A673 (cell line): ENCODE measurements at regions not wholly inside any gene's neighbourhood (a gene's known extent, or its start where the extent isn't known, plus 50 kb on each side); places are given as distances from the start of the nearest gene placed in this dataset.

ENCODE experiments used
- BruUV-seq: library from RNA; stranded (reverse); fragments of 400-500 nt; replicated peaks from 2 replicates; lab custom pipeline; 2021; lab: Mats Ljungman, UMichigan
- CTCF ChIA-PET: fragments of 300-600 bp; sonication (Branson Sonifier 250); formaldehyde crosslinking; loops from one replicate; lab custom pipeline; 2022; ENCODE audit warnings: antibody characterized with exemption; lab: Charles Lee
- POLR2A ChIA-PET: fragments of 300-600 bp; sonication (Branson Sonifier 250); formaldehyde crosslinking; loops from one replicate; lab custom pipeline; 2022; ENCODE audit warnings: antibody characterized with exemption; ENCODE audit not compliant: low non-redundant PET; lab: Charles Lee
- DNase-seq: peaks from one replicate; pipeline ENCODE4 v3.0.0-alpha.2; 2015; ENCODE audit warnings: low spot score
- H3K27ac ChIP-seq: fragments of 200-600 bp; sonication (generic); 2 replicates; pipeline ENCODE4 v1.5.1; 2016; ENCODE audit warnings: mixed run types, low read depth, mild to moderate bottlenecking, mixed read lengths, antibody characterized with exemption, low read length; ENCODE audit not compliant: poor library complexity, severe bottlenecking
- H3K27me3 ChIP-seq: fragments of 200-600 bp; sonication (generic); replicated peaks from 2 replicates; pipeline ENCODE4 v1.6.1; 2017; ENCODE audit warnings: mixed run types, low read depth, mild to moderate bottlenecking, mixed read lengths, antibody characterized with exemption, low read length; ENCODE audit not compliant: insufficient read depth, poor library complexity
- H3K36me3 ChIP-seq: fragments of 200-600 bp; sonication (generic); 2 replicates; pipeline ENCODE4 v1.6.1; 2016; ENCODE audit warnings: mixed run types, mild to moderate bottlenecking, mixed read lengths, antibody characterized with exemption, low read length; ENCODE audit not compliant: insufficient read depth, poor library complexity, severe bottlenecking
- H3K4me1 ChIP-seq: fragments of 200-600 bp; sonication (generic); 2 replicates; pipeline ENCODE4 v1.6.1; 2017; ENCODE audit warnings: mixed run types, mild to moderate bottlenecking, mixed read lengths, antibody characterized with exemption, low read length; ENCODE audit not compliant: insufficient read depth, poor library complexity, severe bottlenecking
- H3K4me3 ChIP-seq: fragments of 200-600 bp; sonication (generic); 2 replicates; pipeline ENCODE4 v1.5.1; 2016; ENCODE audit warnings: low read depth, mixed run types, mild to moderate bottlenecking, mixed read lengths, low read length; ENCODE audit not compliant: poor library complexity, severe bottlenecking
- H3K9me3 ChIP-seq: fragments of 200-600 bp; sonication (generic); 2 replicates; pipeline ENCODE4 v1.6.1; 2016; ENCODE audit warnings: mixed run types, low read depth, mild to moderate bottlenecking, mixed read lengths, antibody characterized with exemption, low read length; ENCODE audit not compliant: poor library complexity, severe bottlenecking
- CTCF ChIP-seq: fragments of 300-800, 200-600 bp; sonication (generic); conservative IDR thresholded peaks from 2 replicates; pipeline ENCODE4 v1.5.1; 2017; ENCODE audit warnings: low read depth, mild to moderate bottlenecking, antibody characterized with exemption, low read length, moderate library complexity, mixed read lengths
- EZH2 ChIP-seq: fragments of 200-600 bp; sonication (generic); IDR thresholded peaks from 2 replicates; pipeline ENCODE4 v1.6.1; 2017; ENCODE audit warnings: borderline replicate concordance, low read depth, mild to moderate bottlenecking, mixed read lengths, antibody characterized with exemption, low read length; ENCODE audit not compliant: poor library complexity, severe bottlenecking
- intact Hi-C: fragments of 100-400 bp; cut with micrococcal nuclease; formaldehyde crosslinking; loops from one replicate; pipeline ENCODE4 v1.10.0; 2022; ENCODE audit not compliant: unreplicated experiment

DNA sequence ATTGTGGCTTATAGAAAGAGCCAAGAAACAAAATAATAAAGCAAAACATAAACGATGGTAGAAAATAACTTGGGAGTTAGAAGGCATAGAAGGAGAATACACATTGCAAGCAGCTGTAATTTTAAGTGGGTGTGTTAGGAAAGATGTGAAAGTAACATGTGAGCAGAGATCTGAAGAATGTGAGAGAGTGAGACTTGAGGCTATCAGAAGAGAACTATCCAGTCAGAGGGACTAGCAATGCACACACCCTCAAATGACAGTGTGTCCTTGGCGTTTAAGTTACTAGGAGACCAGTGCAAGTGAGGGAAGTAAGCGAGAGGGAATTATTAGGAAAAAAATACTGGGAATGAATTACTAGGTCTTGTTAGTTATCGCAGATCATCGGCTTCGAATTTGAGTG is 304.9 kb downstream of the DSEL start:
- no peaks in the 10 kb centered on the region for H3K36me3 ChIP-seq
- H3K9me3 ChIP-seq, result no peaks in the 10 kb centered on the region
- DNase-seq, result no peak
- H3K27me3 ChIP-seq, result no peaks in the 10 kb centered on the region
- TF ChIP-seq CTCF (no peak), EZH2 (no peak)
- ChIA-PET CTCF (no interaction called here), POLR2A (no interaction called here)
- intact Hi-C loops, result loop anchor here (10.0 kb wide), 2 partner anchors 453 to 1633 kb away; no protein-coding TSS in a partner anchor
- no peak overlapping the region for H3K4me3 ChIP-seq
- H3K27ac ChIP-seq, result no peak overlapping the region
- no TSS peak for BruUV-seq
- H3K4me1 ChIP-seq, result no peaks in the 10 kb centered on the region

- H3K27me3 ChIP-seq, result no peaks in the 10 kb centered on the region
- no TSS peak for BruUV-seq
- CTCF ChIA-PET, result interaction anchor here (0.7 kb wide), 1 partner anchor 98 kb away, joined by 3 read pairs; no protein-coding TSS in a partner anchor
- H3K9me3 ChIP-seq, result no peaks in the 10 kb centered on the region
- DNase-seq, result no peak
- POLR2A ChIA-PET, result no interaction called here
- no peak overlapping the region for H3K27ac ChIP-seq
- TF ChIP-seq CTCF (no peak), EZH2 (no peak)
- no peak overlapping the region for H3K4me3 ChIP-seq
- peaks cover 5% of the 10 kb centered on the region for H3K4me1 ChIP-seq
- intact Hi-C loops, result loop anchor here (1.0 kb wide), 1 partner anchor 96 kb away; no protein-coding TSS in a partner anchor
- no peaks in the 10 kb centered on the region for H3K36me3 ChIP-seq
These were observed 315.9 kb downstream of the DSEL start for GRCh38 chr18:67200665-67201064.

GRCh38 chr18:67199993-67200617 is 316.4 kb downstream of the DSEL start:
- TF ChIP-seq EZH2 (no peak), CTCF (peak; percentile 71)
- H3K27ac ChIP-seq, result no peak overlapping the region
- BruUV-seq, result no TSS peak
- H3K36me3 ChIP-seq, result no peaks in the 10 kb centered on the region
- peaks cover 5% of the 10 kb centered on the region for H3K4me1 ChIP-seq
- peak; percentile 73 for DNase-seq
- H3K27me3 ChIP-seq, result no peaks in the 10 kb centered on the region
- intact Hi-C loops, result loop anchor here (1.0 to 10.0 kb wide), 2 partner anchors 96 to 1265 kb away; no protein-coding TSS in a partner anchor
- H3K9me3 ChIP-seq, result no peaks in the 10 kb centered on the region
- CTCF ChIA-PET, result interaction anchor here (0.7 kb wide), 1 partner anchor 97 kb away, joined by 3 read pairs; no protein-coding TSS in a partner anchor
- POLR2A ChIA-PET, result no interaction called here
- no peak overlapping the region for H3K4me3 ChIP-seq
